ENCODE measurements at regions not wholly inside any gene's neighbourhood (a gene's known extent, or its start where the extent isn't known, plus 50 kb on each side); places are given as distances from the start of the nearest gene placed in this dataset.

DNA sequence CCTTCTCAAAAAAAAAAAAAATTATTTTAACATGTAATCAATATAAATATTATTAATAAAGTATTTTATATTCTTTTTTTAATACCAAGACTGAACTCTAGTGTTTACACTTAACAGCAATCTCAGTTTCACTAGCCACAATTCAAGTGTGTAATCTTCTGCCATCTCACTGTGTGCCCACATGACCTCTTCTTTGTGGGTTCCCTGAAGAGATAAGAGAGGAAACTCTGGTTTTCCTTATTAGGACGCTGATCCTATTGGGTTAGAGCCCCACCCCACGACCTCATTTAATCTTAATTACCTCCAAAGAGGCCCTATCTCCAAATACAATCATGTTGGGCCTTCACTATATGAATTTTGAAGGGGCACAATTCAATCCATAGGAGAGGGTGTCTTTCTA, 177.6 kb downstream of the STK31 start:
- WGBS (ENCODE audit: insufficient coverage, low coverage, low lambda C conversion rate, missing lambda C conversion rate): 14% methylated on average over 2 of the region's 2 CpGs
- no peaks in the 10 kb centered on the region for H3K4me1 ChIP-seq
- H3K36me3 ChIP-seq: no peaks in the 10 kb centered on the region
- no peak overlapping the region for H3K4me3 ChIP-seq
- intact Hi-C loops (cut with DNase I): no loop called here
- TF ChIP-seq, protein P1, sequence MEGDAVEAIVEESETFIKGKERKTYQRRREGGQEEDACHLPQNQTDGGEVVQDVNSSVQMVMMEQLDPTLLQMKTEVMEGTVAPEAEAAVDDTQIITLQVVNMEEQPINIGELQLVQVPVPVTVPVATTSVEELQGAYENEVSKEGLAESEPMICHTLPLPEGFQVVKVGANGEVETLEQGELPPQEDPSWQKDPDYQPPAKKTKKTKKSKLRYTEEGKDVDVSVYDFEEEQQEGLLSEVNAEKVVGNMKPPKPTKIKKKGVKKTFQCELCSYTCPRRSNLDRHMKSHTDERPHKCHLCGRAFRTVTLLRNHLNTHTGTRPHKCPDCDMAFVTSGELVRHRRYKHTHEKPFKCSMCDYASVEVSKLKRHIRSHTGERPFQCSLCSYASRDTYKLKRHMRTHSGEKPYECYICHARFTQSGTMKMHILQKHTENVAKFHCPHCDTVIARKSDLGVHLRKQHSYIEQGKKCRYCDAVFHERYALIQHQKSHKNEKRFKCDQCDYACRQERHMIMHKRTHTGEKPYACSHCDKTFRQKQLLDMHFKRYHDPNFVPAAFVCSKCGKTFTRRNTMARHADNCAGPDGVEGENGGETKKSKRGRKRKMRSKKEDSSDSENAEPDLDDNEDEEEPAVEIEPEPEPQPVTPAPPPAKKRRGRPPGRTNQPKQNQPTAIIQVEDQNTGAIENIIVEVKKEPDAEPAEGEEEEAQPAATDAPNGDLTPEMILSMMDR (IDR thresholded peaks at IDR 0.05): no peak
- TF ChIP-seq POLR2A (IDR thresholded peaks at IDR 0.05): no peak
- no peaks in the 10 kb centered on the region for H3K9me3 ChIP-seq
- no peak overlapping the region for H3K27ac ChIP-seq
- ATAC-seq (no peak), DNase-seq (no peak)
- no peaks in the 10 kb centered on the region for H3K27me3 ChIP-seq

DNA sequence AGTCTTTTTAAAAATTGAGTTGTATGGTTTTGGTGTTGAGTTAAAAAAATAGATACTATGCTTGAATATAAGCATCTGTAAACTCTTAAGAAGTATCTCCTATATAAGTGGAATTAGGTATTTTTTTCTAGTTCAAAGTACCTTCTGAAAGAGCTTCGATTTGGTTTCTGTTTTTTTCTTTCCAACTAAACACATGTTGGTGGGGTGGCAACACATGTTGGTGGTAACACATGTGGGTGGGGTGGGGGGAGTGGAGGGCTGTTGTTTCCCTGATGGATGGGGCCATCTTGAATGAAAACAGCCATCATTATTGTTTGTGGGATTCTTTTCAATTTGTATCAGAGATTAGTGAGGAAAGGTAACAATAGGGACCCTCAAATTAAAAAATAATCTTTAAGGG, 178.9 kb downstream of the STK31 start:
- Histone ChIP-seq H3K4me3 (no peak overlapping the region), H3K27ac (no peak overlapping the region), H3K36me3 (no peaks in the 10 kb centered on the region), H3K27me3 (no peaks in the 10 kb centered on the region), H3K4me1 (no peaks in the 10 kb centered on the region), H3K9me3 (no peaks in the 10 kb centered on the region)
- TF ChIP-seq, protein P1 (IDR thresholded peaks at IDR 0.05): no peak
- no peak for TF ChIP-seq POLR2A (IDR thresholded peaks at IDR 0.05)
- 62% methylated on average over 1 of the region's 1 CpG for WGBS (ENCODE audit: insufficient coverage, low coverage, low lambda C conversion rate, missing lambda C conversion rate)
- intact Hi-C loops (cut with DNase I): no loop called here
- no peak for DNase-seq
- no peak for ATAC-seq

- intact Hi-C loops (cut with DNase I): no loop called here
- TF ChIP-seq POLR2A (IDR thresholded peaks at IDR 0.05): no peak
- TF ChIP-seq, protein P1 (IDR thresholded peaks at IDR 0.05): no peak
- Histone ChIP-seq H3K36me3 (no peaks in the 10 kb centered on the region), H3K4me1 (no peaks in the 10 kb centered on the region), H3K4me3 (no peak overlapping the region), H3K27ac (no peak overlapping the region), H3K9me3 (no peaks in the 10 kb centered on the region), H3K27me3 (no peaks in the 10 kb centered on the region)
- ATAC-seq: no peak
- WGBS (ENCODE audit: insufficient coverage, low coverage, low lambda C conversion rate, missing lambda C conversion rate): 100% methylated on average over 1 of the region's 1 CpG
- no peak for DNase-seq
Measured at GRCh38 chr7:23889566-23889965, 179.5 kb downstream of the STK31 start.

- no peak overlapping the region for H3K27ac ChIP-seq
- H3K4me3 ChIP-seq: no peak overlapping the region
- TF ChIP-seq POLR2A (IDR thresholded peaks at IDR 0.05): no peak
- TF ChIP-seq, protein P1 (IDR thresholded peaks at IDR 0.05): no peak
- ATAC-seq (no peak), DNase-seq (no peak)
- WGBS (ENCODE audit: insufficient coverage, low coverage, low lambda C conversion rate, missing lambda C conversion rate): 60% methylated on average over 1 of the region's 1 CpG
- intact Hi-C loops (cut with DNase I): no loop called here
- no peaks in the 10 kb centered on the region for H3K36me3 ChIP-seq
- no peaks in the 10 kb centered on the region for H3K9me3 ChIP-seq
- H3K4me1 ChIP-seq: no peaks in the 10 kb centered on the region
- H3K27me3 ChIP-seq: no peaks in the 10 kb centered on the region
Measured at GRCh38 chr7:23892019-23892418, 182.0 kb downstream of the STK31 start.
